Gastrocnemius medialis (tissue), 4 donors: ENCODE measurements at regions not wholly inside any gene's neighbourhood (a gene's known extent, or its start where the extent isn't known, plus 50 kb on each side); places are given as distances from the start of the nearest gene placed in this dataset.
"Not testable (repeated sequence)": the region's sequence is repeated elsewhere in the genome, so short reads cannot be mapped to it uniquely, and the experiment has no call there.

Experiments
- CTCF ChIP-seq, 5 experiments: fragments of 450-650 bp in 3 of 5; fragments of 200-600 bp in 2 of 5; sonication (generic) in 2 of 5; IDR thresholded peaks in 4 of 5; conservative IDR thresholded peaks in 1 of 5; 1 replicate in 4 of 5; 2 replicates in 1 of 5; pipeline ENCODE4 v1.5.1; 2016 to 2019; ENCODE audit warnings: antibody characterized with exemption in 5 of 5, mild to moderate bottlenecking in 3 of 5, moderate library complexity in 3 of 5
- POLR2A ChIP-seq, 2 donors: fragments of 450-650 bp; IDR thresholded peaks; one replicate each; pipeline ENCODE4 v1.6.1; 2017; ENCODE audit warnings: antibody characterized with exemption in 2 of 2, mild to moderate bottlenecking in 2 of 2, moderate library complexity in 2 of 2

GRCh38 chr9:29104166-29104565 is 1530.9 kb upstream of the C9orf72 start:
- TF ChIP-seq CTCF (IDR thresholded peaks at IDR 0.05 in 4 of 5, conservative IDR thresholded peaks at IDR 0.05 in 1 of 5); POLR2A (IDR thresholded peaks at IDR 0.05): not testable (repeated sequence)
